LoVo (cell line): ENCODE measurements at regions not wholly inside any gene's neighbourhood (a gene's known extent, or its start where the extent isn't known, plus 50 kb on each side); places are given as distances from the start of the nearest gene placed in this dataset.
"Not testable (repeated sequence)": the region's sequence is repeated elsewhere in the genome, so short reads cannot be mapped to it uniquely, and the experiment has no call there.

Experiments used
- DNase-seq: peaks from one replicate; pipeline ENCODE4 v3.0.0-alpha.2; 2016; ENCODE audit warnings: low spot score

- DNase-seq, result no peak
Measured at GRCh38 chr1:104322131-104322530, 572.4 kb downstream of the AMY1C start.

DNA sequence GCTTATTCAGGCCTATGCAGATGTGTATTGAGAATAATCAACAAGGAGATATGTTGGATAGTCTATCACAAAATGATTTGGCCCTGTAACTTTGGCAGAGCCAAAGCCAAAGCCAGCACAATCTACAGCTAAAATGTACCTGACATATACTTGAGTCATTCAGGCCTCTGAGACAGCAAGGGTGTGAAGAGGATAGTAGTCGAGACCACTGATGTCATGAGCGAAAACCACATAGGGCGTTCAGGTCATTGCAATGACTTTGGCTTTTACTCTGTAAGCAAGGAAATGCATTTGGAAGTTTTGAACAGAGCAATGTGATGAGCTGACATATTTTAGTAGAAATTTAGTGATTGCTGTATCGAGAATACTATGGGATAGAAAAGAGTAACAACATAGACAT is 579.6 kb downstream of the AMY1C start:
- no peak for DNase-seq

GRCh38 chr1:104331763-104332162 is 582.1 kb downstream of the AMY1C start:
- no peak for DNase-seq

DNA sequence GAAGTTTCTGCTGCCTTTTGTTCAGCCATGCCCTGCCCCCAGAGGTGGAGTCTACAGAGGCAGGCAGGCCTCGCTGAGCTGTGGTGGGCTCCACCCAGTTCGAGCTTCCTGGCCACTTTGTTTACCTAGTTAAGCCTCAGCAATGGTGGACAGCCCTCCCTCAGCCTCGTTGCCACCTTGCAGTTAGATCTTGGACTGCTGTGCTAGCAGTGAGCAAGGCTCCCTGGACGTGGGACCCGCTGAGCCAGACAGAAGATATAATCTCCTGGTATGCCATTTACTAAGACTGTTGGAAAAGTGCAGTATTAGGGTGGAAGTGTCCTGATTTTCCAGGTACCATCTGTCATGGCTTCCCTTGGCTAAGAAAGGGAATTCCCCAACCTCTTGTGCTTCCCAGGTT is 588.2 kb downstream of the AMY1C start:
- DNase-seq, result not testable (repeated sequence)

GRCh38 chr1:104341944-104342343 is 592.2 kb downstream of the AMY1C start:
- no peak for DNase-seq

GRCh38 chr1:104348277-104348676 is 598.6 kb downstream of the AMY1C start:
- no peak for DNase-seq

GRCh38 chr1:104353580-104353979 is 603.9 kb downstream of the AMY1C start:
- no peak for DNase-seq

DNA sequence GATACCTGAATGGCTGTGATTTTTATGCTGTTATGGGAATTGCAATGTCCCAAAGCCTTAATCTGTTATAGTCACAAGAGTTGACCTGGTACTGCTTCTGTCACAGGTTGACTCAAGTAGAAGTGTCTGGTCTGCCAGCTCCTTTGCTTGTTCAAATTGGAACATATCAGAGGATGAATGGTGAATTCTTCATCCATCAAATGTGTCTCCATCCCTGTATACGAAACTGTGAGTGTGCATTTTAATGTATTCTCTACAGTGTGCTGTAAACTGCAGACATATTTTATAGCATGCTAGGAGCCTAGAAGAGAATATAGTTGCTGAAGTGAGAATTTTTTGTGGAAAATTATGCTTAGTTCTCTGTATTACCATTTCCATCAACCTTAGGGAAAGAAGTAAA is 608.4 kb downstream of the AMY1C start:
- no peak for DNase-seq

- DNase-seq, result no peak
Measured at GRCh38 chr1:104358621-104359020, 608.9 kb downstream of the AMY1C start.

GRCh38 chr1:104378414-104378813 is 628.7 kb downstream of the AMY1C start:
- DNase-seq, result no peak

- no peak for DNase-seq
Measured at GRCh38 chr1:104380003-104380402, 630.3 kb downstream of the AMY1C start.

DNA sequence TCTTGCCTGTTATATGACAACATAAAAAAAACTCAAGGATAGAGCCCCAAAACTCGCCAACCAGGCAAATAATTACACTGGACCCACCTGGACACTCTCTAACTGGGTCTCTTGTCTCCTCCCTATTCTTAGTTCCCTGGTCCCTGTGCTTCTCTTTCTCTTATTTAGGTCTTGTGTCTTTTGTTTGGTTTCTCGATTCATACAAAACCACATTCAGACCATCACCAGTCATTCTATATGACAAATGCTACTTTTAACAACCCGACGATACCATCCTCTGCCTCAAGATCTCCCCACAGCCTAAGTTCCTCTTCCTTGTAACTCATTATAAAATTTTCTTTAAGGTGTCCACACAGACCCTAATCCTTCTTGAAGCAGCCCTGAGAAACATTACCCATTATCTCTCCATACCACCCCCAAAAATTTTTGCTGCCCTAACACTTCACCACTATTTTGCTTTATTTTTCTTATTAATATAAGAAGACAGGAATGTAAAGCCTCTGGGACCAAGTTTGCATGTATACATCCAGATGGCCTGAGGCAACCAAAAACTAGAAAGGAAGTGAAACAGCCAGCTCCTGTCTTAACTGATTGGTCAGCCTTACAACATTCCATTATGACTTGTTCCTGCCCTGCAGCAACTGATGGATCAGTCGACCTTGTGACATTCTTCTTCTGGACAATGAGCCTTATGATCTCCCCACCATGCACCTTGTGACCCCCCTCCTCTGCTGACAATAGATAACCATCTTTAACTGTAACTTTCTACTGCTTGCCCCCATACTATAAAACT is 638.2 kb downstream of the AMY1C start:
- no peak for DNase-seq

DNA sequence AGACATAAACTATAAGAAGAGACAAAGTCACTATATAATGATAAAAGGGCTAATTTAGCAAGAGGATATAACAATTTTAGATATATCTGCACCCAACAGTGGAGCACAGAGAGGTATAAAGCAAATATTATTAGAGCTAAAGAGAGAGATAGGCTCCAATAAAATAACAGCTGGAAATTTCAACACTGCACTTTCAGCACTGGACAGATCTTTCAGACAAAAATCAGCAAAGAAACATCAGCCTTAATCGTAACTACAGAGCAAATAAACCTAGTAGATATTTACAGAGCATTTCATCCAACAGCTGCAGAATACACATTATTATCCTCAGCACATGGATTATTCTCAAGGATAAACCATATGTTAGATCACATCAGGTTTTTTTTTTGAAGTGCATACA is 642.9 kb downstream of the AMY1C start:
- no peak for DNase-seq

DNA sequence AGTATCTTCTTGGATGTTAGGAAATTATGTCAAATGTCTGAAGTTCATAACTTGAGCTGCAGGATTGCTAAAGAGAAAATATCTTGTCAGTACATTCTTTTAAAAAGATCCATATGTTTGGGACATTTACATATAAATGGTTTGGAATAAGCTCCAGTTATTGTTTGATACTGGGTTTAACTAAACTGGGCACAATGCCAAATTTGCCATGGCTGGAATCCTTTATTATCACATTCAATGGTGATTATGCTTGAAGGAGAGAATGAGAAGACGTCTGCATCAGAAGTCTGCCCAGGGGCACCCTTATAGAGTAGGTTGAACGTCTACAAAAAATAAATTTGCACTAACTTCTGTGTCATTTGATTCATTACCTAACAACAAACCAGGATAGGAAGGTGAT is 652.5 kb downstream of the AMY1C start:
- DNase-seq, result no peak

DNA sequence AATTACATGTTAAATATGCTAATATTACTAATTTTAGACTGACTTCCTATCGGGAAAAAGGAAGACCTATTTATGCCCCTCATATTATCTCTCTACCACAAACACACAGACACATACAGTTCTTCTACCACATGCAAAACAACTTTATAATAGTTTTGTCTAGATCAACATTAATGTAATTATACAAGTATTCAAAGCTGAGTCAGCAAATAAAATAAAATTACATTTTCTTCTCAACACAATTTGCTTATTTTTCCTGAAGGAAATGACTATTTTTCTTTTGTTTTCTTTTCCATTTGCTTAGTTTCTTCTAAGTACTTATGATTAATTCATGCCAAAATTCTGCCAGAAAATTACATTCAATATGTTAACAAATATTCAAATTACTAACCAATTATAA is 654.2 kb downstream of the AMY1C start:
- DNase-seq, result no peak

DNA sequence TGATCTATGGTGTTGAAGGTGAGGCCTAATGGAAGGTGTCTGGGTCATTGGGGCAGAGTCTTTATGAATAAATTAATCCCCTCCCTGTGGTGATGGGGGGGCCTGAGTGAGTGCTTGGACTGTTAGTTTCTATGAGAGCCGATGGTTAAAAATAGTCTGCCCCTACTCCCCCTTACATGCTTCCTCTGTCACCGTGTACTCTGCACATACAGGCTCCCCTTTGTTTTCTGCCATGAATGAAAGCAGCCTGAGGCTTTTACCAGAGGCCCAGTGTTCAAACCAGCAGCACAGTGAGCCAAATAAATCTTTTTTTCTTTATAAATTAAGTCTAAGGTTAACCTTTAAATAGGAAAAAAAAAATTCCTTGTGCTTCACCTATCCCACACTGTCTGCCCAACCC is 657.0 kb downstream of the AMY1C start:
- DNase-seq, result no peak

DNA sequence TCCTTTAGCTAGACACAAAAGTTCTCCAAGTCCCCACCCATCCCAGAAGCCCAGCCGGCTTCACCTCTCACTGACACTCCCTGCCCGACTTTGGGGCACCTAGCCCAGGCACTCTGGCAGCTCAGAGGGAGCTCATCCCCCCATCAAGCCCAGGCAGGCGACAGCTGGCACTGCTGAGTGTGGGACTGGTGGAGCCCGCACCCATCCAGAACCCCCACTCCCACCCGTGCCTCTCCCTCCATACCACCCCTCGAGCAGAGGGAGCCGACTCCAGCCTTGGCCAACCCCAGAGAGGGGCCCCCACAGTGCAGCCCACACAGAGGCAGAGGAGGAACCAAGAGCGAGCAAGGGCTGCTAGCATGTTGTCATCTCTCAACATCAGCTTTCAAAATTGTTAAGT is 658.6 kb downstream of the AMY1C start:
- no peak for DNase-seq

- no peak for DNase-seq
Measured at GRCh38 chr1:104435255-104435654, 685.6 kb downstream of the AMY1C start.

DNA sequence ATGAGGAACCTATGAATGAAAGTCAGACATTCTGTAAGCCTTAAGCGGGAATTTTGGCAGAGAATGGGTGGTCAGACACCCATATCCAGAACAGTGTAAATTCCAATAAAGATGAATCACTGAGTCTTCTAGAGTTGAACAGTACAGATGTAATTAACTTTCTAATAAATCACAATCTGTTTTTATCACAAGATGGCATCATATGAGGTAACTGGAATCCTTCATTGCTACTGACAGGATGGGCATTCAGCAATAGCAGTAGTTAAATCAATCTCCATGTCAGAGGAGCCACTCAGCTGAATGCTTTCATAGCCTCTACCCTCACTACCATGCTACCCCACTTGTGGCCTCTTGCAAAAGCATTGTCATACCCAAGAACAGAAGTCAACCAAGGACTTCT is 690.3 kb downstream of the AMY1C start:
- no peak for DNase-seq

DNA sequence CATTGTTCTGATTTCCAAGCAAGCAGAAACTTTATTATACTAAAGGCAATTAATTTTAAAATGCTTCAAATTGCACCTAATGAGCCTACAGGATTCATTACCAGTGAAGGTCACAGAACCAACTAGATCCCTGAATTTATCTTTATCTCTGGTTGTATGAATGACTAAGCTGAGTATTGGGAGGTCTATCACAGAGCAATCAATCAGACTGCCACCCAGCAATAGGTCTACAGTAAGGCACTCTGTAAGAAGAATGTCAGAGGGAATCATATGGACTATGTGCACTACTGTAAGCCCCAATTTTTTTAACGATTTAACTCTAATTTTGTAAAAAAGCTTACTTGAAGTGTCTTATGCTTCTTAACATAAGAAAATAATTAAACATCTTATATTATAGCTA is 707.0 kb downstream of the AMY1C start:
- DNase-seq, result no peak

DNA sequence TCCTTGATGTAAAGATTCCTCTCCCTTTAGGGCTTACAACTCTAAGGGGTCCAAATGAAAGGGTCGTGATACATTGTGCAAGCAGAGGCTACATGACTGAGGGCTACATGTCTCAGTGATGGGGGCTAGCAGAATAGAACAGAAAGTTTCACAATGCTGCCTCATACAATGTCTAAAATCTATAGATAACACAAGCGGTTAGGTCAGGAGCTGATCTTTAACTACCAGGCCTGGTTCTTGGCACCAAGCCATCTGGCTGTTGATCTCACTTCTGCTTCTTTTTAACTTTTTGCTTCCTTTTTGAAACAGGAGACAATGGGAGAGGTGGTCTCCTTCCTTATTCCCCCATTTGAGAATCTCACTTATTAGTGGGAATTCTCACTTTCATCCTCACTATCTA is 710.2 kb downstream of the AMY1C start:
- DNase-seq, result no peak

- no peak for DNase-seq
Measured at GRCh38 chr1:104460880-104461279, 711.2 kb downstream of the AMY1C start.

DNA sequence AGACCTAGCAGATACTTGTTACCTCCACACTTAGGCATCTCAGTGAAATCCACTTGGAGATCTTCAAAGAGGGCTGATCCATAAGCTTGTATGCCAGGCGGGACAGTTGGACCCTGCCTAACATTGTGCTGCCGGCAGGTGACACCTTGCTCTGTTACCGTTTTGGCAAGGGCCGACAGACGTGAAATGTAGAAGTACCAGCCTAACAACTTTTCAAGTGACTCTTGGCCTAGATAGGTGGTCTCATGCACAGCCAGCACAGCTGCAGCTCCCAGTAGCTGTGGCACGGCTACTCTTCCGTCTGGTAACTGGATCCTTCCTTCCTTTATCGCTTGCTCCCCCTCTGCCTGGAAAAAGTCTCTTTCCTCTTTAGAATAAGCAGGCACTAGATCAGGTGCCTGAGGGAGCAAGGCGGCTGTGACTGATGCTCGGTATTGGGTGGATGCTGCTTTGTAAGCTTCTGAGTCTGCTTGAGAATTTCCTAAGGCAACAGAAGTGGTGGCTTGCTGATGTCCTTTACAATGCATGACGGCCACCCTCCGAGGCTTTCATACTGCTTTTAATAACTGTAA is 713.5 kb downstream of the AMY1C start:
- no peak for DNase-seq

DNA sequence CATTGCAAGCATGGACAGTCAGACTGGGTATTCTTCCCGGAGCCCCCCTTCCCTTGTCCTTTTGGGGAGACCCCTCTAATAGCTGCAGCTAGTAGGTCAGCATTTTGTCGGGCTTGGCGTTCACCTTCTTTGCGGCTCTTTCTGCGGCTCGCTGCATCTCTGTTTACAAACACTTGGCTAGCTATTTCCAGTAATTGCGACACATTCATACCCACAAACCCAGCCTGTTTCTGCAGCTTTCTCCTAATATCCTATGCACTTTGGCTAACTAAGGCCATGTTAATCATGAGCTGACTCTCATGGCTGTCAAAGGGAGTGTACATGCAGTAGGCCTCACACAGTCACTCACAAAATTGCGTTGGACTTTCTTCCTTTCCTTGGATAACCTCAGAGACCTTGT is 716.4 kb downstream of the AMY1C start:
- no peak for DNase-seq
